Cardiac muscle cell (in vitro differentiated cells and primary cell): ENCODE measurements at regions not wholly inside any gene's neighbourhood (a gene's known extent, or its start where the extent isn't known, plus 50 kb on each side); places are given as distances from the start of the nearest gene placed in this dataset.
A peak's percentile ranks its signal among the peaks of the same experiment; 100 is the strongest.

Experiments used
- DNase-seq, 2 donors: peaks; one replicate each; pipeline versions ENCODE4 v3.0.0 to v3.0.0-alpha.2; 2010 to 2017; ENCODE audit warnings: low read depth in 1 of 2, low spot score in 1 of 2
- H3K27ac ChIP-seq: fragments of 200-600 bp; sonication (generic); 2 replicates; pipeline ENCODE4 v1.5.1; 2016
- H3K27me3 ChIP-seq: fragments of 200-600 bp; sonication (generic); 2 replicates; pipeline ENCODE4 v1.6.0; 2016; ENCODE audit warnings: control low read depth
- H3K36me3 ChIP-seq: fragments of 200-600 bp; sonication (generic); 2 replicates; pipeline ENCODE4 v1.5.1; 2016; ENCODE audit warnings: control low read depth
- H3K4me1 ChIP-seq: fragments of 200-600 bp; sonication (generic); 2 replicates; pipeline ENCODE4 v1.8.1; 2017; ENCODE audit warnings: low read depth, mild to moderate bottlenecking, mixed run types
- H3K4me3 ChIP-seq: fragments of 200-600 bp; sonication (generic); 2 replicates; pipeline ENCODE4 v1.5.1; 2016; ENCODE audit warnings: mild to moderate bottlenecking
- H3K9me3 ChIP-seq: fragments of 200-600 bp; sonication (generic); 2 replicates; pipeline ENCODE4 v1.5.1; 2017; ENCODE audit warnings: low read depth, mild to moderate bottlenecking, control low read depth
- TF ChIP-seq, protein P1 (sequence below): IDR thresholded peaks from 2 replicates; pipeline ENCODE4 v1.5.1; 2012; ENCODE audit warnings: low read depth, mild to moderate bottlenecking, low read length

DNA sequence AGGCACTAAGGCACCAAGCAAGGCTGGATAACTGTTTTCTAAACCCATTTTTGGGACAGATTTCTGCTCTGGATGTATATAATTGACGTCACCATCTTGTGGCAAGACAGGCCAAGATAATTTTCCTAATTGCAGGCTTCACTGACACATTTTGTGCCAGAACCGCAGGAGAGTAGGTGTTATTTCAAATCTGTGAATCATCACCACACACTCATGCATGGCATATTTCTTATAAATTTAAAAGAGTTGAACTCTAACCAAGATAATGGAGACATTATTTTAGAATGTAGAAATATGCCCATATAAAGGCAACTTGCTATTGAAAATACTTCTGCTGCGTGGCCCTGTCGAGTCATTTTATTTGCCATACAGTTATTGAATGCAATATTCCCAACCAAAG, 68.3 kb upstream of the ACYP2 start:
- H3K27me3 ChIP-seq = no peaks in the 10 kb centered on the region
- DNase-seq = peak in 1 of 2 donors; percentile 87
- TF ChIP-seq, protein P1, sequence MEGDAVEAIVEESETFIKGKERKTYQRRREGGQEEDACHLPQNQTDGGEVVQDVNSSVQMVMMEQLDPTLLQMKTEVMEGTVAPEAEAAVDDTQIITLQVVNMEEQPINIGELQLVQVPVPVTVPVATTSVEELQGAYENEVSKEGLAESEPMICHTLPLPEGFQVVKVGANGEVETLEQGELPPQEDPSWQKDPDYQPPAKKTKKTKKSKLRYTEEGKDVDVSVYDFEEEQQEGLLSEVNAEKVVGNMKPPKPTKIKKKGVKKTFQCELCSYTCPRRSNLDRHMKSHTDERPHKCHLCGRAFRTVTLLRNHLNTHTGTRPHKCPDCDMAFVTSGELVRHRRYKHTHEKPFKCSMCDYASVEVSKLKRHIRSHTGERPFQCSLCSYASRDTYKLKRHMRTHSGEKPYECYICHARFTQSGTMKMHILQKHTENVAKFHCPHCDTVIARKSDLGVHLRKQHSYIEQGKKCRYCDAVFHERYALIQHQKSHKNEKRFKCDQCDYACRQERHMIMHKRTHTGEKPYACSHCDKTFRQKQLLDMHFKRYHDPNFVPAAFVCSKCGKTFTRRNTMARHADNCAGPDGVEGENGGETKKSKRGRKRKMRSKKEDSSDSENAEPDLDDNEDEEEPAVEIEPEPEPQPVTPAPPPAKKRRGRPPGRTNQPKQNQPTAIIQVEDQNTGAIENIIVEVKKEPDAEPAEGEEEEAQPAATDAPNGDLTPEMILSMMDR = no peak
- peaks cover 6% of the 10 kb centered on the region for H3K4me1 ChIP-seq
- H3K9me3 ChIP-seq = no peaks in the 10 kb centered on the region
- no peaks in the 10 kb centered on the region for H3K36me3 ChIP-seq
- H3K4me3 ChIP-seq = no peak overlapping the region
- H3K27ac ChIP-seq = no peak overlapping the region

DNA sequence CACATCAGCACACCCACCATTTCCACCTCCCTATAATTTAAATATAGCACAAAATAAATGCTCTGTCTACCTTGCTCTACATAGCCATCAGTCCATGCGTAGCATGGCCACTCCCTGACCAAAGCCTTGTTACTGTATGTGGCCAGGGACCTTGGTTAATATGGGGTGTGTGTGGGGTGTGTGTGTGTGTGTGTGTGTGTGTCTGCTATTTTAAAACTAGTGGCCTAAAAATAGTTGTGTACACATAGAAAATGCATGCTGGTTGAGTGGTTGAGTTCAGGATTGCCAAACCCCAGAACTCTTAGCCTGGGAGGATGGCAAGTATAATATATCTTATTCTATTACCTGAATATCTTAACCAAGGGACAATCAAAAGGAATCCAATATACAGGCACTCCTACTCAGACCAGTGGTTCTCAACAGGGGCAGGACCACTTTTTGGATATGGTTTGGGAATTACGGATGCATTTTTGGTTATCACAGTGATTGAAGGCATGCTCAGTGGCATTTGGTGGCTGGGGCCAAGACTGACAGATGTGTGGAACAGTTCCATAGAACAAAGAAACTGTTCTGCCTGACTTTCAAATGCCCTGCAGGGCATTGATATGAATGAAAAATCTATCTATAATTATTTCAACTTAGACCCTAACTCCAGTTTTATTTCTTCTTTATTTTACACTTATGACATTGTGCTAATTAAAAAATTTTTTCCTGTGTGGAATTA, 72.3 kb upstream of the PSME4 start:
- H3K4me3 ChIP-seq = no peak overlapping the region
- no peaks in the 10 kb centered on the region for H3K36me3 ChIP-seq
- TF ChIP-seq, protein P1 = no peak
- no peak overlapping the region for H3K27ac ChIP-seq
- DNase-seq = no peak
- H3K4me1 ChIP-seq = no peaks in the 10 kb centered on the region
- no peaks in the 10 kb centered on the region for H3K27me3 ChIP-seq
- H3K9me3 ChIP-seq = no peaks in the 10 kb centered on the region

DNA sequence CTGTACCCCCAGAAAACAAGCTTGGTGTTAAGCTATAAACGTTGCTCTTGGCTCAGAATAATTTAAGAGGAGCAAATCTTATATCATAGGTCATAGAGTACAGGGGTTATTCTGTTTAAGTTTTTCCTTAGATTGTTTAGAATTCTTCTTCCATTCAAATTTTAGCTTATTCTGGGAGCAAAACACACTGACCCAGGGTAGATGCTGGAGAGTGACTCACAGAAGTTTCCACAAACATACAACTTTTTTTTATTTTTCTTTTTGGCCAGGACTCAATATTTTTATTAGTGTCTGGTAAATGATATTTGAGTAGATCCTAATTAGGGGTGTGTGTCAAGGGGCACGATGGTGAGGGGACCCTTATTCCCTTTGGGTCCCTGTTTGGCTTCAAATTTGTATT, 71.5 kb upstream of the PSME4 start:
- TF ChIP-seq, protein P1 = no peak
- H3K9me3 ChIP-seq = no peaks in the 10 kb centered on the region
- no peaks in the 10 kb centered on the region for H3K36me3 ChIP-seq
- H3K4me3 ChIP-seq = no peak overlapping the region
- DNase-seq = no peak
- H3K4me1 ChIP-seq = no peaks in the 10 kb centered on the region
- H3K27me3 ChIP-seq = no peaks in the 10 kb centered on the region
- H3K27ac ChIP-seq = no peak overlapping the region

DNA sequence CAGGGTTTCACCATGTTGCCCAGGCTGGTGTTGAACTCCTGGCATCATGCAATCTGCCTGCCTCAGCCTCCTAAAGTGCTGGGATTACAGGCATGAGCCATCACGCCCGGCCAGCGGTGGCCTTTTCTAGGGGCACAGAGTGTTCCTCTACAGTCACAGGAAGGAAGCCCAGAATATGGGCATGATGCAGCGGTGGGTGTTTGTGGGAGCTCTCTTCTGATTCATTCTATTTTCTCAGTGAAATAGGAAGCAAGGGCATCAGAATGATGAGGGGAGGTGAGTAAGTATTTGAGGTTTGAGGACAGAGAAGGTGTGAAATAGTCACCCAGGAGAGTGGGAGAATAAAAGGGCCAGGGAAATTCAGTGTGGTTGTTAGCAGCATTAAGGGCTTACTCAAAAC, 70.3 kb upstream of the PSME4 start:
- Histone ChIP-seq H3K27ac (no peak overlapping the region), H3K9me3 (no peaks in the 10 kb centered on the region), H3K36me3 (no peaks in the 10 kb centered on the region), H3K27me3 (no peaks in the 10 kb centered on the region), H3K4me1 (no peaks in the 10 kb centered on the region), H3K4me3 (no peak overlapping the region)
- TF ChIP-seq, protein P1 = no peak
- no peak for DNase-seq

DNA sequence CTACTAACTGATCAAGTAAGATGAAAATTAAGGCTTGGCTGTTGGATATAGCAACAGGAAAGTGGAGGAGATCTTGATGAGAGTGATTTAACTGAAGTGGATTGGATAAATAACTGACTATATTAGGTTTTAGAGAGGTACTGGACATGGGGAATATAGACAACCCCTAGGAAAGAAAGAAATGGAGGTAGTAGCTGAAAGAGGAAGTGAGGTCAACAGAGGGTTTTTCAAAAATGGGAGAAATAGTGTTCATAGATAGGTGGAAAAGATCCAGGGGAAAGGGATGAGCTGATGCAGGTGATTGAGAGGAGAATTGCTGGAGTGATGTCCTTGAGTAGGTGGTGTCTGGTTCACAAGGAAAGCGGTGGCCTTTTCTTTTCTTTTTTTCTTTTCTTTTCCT, 69.9 kb upstream of the PSME4 start:
- TF ChIP-seq, protein P1 = no peak
- no peaks in the 10 kb centered on the region for H3K4me1 ChIP-seq
- H3K27ac ChIP-seq = no peak overlapping the region
- no peak overlapping the region for H3K4me3 ChIP-seq
- H3K9me3 ChIP-seq = no peaks in the 10 kb centered on the region
- H3K27me3 ChIP-seq = no peaks in the 10 kb centered on the region
- no peak for DNase-seq
- H3K36me3 ChIP-seq = no peaks in the 10 kb centered on the region
